Hippocampal formation (tissue), 2 donors: ENCODE measurements at regions not wholly inside any gene's neighbourhood (a gene's known extent, or its start where the extent isn't known, plus 50 kb on each side); places are given as distances from the start of the nearest gene placed in this dataset.

Experiments
- DNase-seq, 2 donors: peaks; one replicate each; lab custom pipeline; 2025; lab: John Stamatoyannopoulos, UW

- no peak for DNase-seq
These were observed 57.8 kb upstream of the IGFBP2 start for GRCh38 chr2:216575465-216575864.

GRCh38 chr2:216576616-216577015 is 56.6 kb upstream of the IGFBP2 start:
- no peak for DNase-seq

GRCh38 chr2:216578325-216578724 is 54.9 kb upstream of the IGFBP2 start:
- no peak for DNase-seq

GRCh38 chr2:216583147-216583546 is 50.1 kb upstream of the IGFBP2 start:
- DNase-seq = no peak
